ENCODE measurements at regions not wholly inside any gene's neighbourhood (a gene's known extent, or its start where the extent isn't known, plus 50 kb on each side); places are given as distances from the start of the nearest gene placed in this dataset.

- TF ChIP-seq, protein P1, sequence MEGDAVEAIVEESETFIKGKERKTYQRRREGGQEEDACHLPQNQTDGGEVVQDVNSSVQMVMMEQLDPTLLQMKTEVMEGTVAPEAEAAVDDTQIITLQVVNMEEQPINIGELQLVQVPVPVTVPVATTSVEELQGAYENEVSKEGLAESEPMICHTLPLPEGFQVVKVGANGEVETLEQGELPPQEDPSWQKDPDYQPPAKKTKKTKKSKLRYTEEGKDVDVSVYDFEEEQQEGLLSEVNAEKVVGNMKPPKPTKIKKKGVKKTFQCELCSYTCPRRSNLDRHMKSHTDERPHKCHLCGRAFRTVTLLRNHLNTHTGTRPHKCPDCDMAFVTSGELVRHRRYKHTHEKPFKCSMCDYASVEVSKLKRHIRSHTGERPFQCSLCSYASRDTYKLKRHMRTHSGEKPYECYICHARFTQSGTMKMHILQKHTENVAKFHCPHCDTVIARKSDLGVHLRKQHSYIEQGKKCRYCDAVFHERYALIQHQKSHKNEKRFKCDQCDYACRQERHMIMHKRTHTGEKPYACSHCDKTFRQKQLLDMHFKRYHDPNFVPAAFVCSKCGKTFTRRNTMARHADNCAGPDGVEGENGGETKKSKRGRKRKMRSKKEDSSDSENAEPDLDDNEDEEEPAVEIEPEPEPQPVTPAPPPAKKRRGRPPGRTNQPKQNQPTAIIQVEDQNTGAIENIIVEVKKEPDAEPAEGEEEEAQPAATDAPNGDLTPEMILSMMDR (IDR thresholded peaks at IDR 0.05; ENCODE audit: low read length) = no peak
- TF ChIP-seq EZH2phosphoT487 (IDR thresholded peaks at IDR 0.05; ENCODE audit: low read length) = no peak
- TF ChIP-seq EZH2 (optimal IDR thresholded peaks at IDR 0.05; ENCODE audit: low read depth, low read length) = no peak
Observed at GRCh38 chr3:177286034-177286433, 88.8 kb upstream of the TBL1XR1 start.

Data from MM.1S (cell line).